ENCODE measurements at regions not wholly inside any gene's neighbourhood (a gene's known extent, or its start where the extent isn't known, plus 50 kb on each side); places are given as distances from the start of the nearest gene placed in this dataset.

DNA sequence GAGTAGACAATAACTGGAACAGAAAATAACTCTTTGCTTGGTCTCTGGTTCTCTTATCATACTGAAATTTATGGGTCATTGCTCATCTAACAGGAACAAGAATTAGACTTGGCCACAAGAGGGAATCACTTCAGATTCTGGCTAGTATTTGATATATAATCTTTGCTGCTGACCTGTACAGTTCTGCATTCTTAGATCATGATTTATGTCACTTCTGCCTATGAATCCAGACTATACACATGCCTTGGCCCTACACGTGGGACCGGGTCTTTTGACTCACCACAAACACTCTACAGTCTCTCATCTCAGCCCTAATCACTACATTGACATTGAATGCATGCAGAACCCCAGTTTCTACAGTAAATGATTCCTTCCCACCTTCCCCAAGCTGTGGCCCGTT lies 162.5 kb upstream of the SOX2 start:
- TF ChIP-seq CTCF (conservative IDR thresholded peaks at IDR 0.05; ENCODE audit: low read depth, low read length) = no peak
- no peak overlapping the region for H3K4me3 ChIP-seq (ENCODE audit: low read depth, low read length)
- DNase-seq (ENCODE audit: low read depth) = no peak

DNA sequence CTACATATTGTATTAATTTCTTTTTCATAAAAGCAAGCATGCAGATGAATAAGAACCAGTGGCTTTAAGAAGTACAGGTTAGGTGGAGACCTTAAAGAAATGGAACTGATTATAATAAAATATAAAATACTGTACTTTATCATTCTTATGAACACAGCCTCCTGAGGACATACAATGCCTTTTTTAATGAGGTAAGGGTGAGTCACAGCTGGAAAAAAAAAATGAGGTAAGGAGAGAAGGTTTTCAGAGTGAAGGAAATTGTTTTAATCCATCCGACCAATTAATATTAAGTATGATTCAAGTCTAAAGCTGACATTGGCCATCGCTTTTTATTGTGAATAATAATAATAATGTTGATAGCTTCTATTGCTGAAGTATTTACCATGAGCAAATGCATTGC lies 170.3 kb upstream of the SOX2 start:
- DNase-seq (ENCODE audit: low read depth) = no peak
- no peak overlapping the region for H3K4me3 ChIP-seq (ENCODE audit: low read depth, low read length)
- TF ChIP-seq CTCF (conservative IDR thresholded peaks at IDR 0.05; ENCODE audit: low read depth, low read length) = no peak

- no peak for DNase-seq (ENCODE audit: low read depth)
- H3K4me3 ChIP-seq (ENCODE audit: low read depth, low read length) = no peak overlapping the region
- TF ChIP-seq CTCF (conservative IDR thresholded peaks at IDR 0.05; ENCODE audit: low read depth, low read length) = no peak
Measured at GRCh38 chr3:181534781-181535221, 176.9 kb upstream of the SOX2 start.

DNA sequence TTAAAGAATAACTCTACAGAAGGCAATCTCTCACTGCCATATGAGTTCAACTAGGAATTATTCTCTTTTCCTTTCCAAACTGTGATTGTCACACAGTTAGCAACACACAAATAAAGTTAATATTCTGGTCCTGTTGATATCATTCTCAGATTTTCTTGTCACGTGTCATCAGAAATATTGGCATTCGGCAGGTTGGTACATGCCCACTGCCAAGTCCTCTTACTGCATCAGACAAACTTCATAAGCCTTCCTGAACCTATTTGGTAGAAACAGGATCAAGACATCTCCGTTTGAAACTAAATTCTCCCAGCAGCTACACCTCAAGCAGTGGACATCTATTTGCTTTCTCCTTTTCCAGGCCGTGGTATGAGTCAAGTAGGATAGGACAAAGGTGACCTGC lies 177.9 kb upstream of the SOX2 start:
- no peak overlapping the region for H3K4me3 ChIP-seq (ENCODE audit: low read depth, low read length)
- no peak for TF ChIP-seq CTCF (conservative IDR thresholded peaks at IDR 0.05; ENCODE audit: low read depth, low read length)

DNA sequence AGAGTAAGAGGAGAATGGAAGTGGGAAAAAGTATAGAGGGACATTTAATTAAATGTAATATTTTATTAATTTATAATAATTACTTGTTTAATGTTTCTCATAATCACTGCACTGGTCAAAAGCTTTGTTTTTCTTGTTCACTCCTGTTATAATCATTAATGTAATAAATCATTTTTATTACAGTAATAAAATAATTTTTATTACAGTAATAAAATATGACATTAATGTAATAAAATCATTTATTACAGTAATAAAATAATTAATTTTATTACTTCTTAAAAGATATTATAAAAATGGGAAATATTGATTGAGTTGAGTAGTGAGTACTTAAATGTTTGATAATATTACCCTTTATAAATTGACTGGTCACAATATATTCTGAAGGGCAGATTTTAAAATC lies 181.1 kb upstream of the SOX2 start:
- TF ChIP-seq CTCF (conservative IDR thresholded peaks at IDR 0.05; ENCODE audit: low read depth, low read length) = no peak
- no peak overlapping the region for H3K4me3 ChIP-seq (ENCODE audit: low read depth, low read length)
- DNase-seq (ENCODE audit: low read depth) = no peak

More for the DNA sequence above, 177.9 kb upstream of the SOX2 start:
- no peak for DNase-seq (ENCODE audit: low read depth)

- no peak overlapping the region for H3K4me3 ChIP-seq (ENCODE audit: low read depth, low read length)
- no peak for DNase-seq (ENCODE audit: low read depth)
- TF ChIP-seq CTCF (conservative IDR thresholded peaks at IDR 0.05; ENCODE audit: low read depth, low read length) = no peak
Measured at GRCh38 chr3:181521831-181522230, 189.9 kb upstream of the SOX2 start.

- no peak for TF ChIP-seq CTCF (conservative IDR thresholded peaks at IDR 0.05; ENCODE audit: low read depth, low read length)
- no peak overlapping the region for H3K4me3 ChIP-seq (ENCODE audit: low read depth, low read length)
- no peak for DNase-seq (ENCODE audit: low read depth)
Measured at GRCh38 chr3:181518222-181518621, 193.5 kb upstream of the SOX2 start.
